D721Med (cell line): ENCODE measurements at regions not wholly inside any gene's neighbourhood (a gene's known extent, or its start where the extent isn't known, plus 50 kb on each side); places are given as distances from the start of the nearest gene placed in this dataset.
"Not testable (repeated sequence)": the region's sequence is repeated elsewhere in the genome, so short reads cannot be mapped to it uniquely, and the experiment has no call there.

Experiments
- DNase-seq: peaks from one replicate; pipeline ENCODE4 v3.0.0; 2011; ENCODE audit warnings: low spot score; ENCODE audit not compliant: insufficient read length
- FAIRE-seq: peaks from 2 replicates; lab custom pipeline; 2011; peaks lifted over from hg19 to GRCh38; lab: Jason Lieb, UNC
- TF ChIP-seq, protein P1 (sequence below): IDR thresholded peaks from 2 replicates; pipeline ENCODE4 v1.5.1; 2012; ENCODE audit warnings: mild to moderate bottlenecking, control low read depth; ENCODE audit not compliant: insufficient read depth; ENCODE audit errors: missing control alignments

DNA sequence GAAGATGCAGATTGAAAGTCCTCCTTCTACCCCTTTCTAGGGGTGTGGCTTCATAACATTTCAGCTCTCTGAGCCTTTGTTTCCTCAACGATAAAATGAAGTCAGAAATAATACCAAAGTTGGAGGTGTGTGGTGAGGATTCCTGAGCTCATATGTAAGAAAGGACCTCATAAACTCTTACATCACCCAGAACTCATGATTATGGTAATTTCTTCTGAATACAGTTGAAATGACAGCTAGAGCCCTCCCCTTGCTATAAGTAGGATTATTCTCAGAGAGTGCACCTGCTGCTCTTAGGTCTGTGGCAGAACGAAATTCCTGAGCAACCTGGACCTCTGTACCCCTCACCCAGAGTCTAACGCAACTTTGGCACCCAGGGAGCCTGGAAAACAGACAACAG lies 291.4 kb upstream of the KLF4 start:
- TF ChIP-seq, protein P1, sequence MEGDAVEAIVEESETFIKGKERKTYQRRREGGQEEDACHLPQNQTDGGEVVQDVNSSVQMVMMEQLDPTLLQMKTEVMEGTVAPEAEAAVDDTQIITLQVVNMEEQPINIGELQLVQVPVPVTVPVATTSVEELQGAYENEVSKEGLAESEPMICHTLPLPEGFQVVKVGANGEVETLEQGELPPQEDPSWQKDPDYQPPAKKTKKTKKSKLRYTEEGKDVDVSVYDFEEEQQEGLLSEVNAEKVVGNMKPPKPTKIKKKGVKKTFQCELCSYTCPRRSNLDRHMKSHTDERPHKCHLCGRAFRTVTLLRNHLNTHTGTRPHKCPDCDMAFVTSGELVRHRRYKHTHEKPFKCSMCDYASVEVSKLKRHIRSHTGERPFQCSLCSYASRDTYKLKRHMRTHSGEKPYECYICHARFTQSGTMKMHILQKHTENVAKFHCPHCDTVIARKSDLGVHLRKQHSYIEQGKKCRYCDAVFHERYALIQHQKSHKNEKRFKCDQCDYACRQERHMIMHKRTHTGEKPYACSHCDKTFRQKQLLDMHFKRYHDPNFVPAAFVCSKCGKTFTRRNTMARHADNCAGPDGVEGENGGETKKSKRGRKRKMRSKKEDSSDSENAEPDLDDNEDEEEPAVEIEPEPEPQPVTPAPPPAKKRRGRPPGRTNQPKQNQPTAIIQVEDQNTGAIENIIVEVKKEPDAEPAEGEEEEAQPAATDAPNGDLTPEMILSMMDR: no peak
- DNase-seq (no peak), FAIRE-seq (no peak)

DNA sequence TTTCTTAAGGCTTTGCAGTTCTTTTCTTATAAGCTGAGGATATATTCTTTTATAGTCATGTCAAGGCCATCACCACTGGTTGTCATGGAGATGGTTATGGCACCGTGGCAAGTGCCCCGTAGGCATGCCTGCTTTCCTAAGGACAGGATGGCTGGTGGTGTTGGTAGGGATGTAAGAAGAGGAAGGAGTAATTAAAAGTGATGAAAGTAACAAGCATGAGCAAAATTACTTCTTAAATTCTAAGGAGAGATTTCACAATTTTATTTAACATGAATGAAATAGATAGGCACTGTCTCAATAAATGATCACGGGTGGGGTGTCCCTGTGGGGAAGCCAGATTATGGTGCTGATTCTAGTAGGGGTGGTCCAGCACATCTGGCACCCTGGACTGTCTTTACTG lies 290.2 kb upstream of the KLF4 start:
- DNase-seq: no peak
- TF ChIP-seq, protein P1: no peak
- no peak for FAIRE-seq

DNA sequence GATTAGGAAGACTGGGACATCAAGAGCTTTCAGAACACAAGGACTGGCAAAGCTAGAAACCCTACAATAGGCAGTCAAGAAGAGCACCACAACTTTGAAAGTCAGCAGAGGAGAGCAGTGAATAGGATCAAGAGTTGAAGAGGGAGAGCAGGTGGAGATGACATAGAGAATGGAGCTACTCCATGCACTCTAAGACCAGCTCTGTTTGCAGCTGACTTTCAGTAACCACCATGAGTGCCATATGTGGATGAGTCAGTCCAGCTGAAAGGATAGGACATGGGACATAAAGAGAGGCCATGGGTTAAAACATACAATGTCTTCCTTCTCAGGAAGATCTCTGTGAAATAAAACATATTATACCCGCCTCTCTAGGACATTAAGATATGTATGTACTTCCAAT lies 289.1 kb upstream of the KLF4 start:
- FAIRE-seq (no peak), DNase-seq (no peak)
- TF ChIP-seq, protein P1: no peak

DNA sequence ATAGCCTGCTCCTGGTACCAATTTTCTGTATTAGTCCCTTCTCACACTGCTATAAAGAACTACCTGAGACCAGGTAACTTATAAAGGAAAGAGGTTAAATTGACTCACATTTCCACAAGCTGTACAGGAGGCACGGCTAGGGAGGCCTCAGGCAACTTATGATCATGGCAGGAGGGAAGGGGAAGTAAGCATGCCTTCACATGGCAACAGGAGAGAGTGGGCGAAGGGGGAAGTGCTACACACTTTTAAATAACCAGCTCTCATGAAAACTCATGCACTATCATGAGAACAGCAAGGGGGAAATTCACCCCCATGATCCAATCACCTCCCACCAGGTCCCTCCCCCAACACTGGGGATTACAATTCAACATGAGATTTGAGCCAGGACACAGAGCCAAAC lies 284.5 kb upstream of the KLF4 start:
- not testable (repeated sequence) for DNase-seq, FAIRE-seq

DNA sequence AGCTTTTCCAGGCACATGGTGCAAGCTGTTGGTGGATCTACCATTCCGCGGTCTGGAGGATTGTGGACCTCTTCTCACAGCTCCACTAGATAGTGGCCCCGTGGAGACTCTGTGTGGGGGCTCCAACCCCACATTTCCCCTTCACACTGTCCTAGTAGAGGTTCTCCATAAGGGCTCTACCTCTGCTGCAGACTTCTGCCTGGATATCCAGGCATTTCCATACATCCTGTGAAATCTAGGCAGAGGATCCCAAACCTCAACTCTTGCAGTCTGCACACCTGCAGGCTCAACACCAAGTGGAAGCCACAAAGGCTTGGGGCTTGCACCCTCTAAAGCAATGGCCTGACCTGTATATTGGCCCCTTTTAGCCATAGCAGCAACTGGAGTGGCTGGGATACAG lies 283.4 kb upstream of the KLF4 start:
- no peak for FAIRE-seq
- TF ChIP-seq, protein P1: no peak
- DNase-seq: no peak

DNA sequence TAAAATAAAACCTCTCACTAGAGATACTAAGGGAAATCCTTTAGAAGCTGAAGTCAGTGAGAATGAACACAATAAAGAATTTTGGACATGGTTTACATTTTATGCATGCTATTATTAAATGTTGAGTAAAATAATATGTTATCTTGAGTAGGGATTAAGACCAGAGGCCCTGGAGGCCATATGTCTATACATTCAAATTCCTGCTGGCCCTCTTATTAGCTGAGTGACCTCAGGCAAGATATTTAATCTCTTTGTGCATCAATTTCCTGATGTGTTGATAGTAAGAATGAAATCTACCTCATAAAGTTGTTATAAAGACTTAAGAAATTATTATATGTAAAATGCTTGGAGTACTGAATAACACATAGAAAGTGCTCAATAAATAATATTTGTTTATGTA lies 281.1 kb upstream of the KLF4 start:
- no peak for DNase-seq
- no peak for FAIRE-seq
- TF ChIP-seq, protein P1: no peak

DNA sequence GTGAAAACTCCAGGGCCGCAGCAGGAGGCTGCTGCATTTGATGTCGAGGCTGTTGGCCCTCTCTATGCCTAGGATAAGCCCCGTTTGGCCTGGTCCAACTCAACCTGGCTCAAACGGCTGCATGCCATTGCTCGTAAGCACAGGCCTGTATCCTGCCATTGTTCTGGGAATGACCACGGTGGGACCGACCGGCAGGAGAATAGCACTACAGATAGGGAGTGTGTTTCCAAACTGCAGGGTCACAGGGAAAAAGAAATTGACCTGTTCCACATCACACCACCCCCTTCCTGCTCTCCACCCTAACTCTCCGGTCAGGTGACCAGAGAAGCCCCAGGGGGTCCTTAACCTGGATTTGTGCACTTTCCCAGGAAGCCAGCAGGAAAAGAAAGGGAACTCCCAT lies 278.7 kb upstream of the KLF4 start:
- TF ChIP-seq, protein P1: no peak
- DNase-seq (no peak), FAIRE-seq (no peak)

DNA sequence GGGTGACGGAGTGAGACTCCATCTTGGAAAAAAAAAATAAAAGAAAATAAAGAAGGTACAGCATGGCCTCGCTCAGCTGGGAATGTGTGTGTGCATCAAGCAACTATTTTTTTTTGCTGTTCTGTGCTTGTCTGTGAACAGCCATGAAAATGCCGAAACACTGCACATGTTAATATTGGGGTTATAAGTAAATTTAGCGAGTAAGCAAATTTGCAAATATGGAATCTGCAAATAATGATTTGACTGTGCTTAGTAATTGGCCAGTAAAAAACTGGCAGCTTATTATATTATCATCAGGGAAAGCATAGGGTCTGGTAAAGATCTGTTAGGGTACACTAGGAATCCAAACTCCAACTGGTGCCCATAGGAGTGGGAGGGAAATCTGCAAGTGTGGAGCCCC lies 278.1 kb upstream of the KLF4 start:
- DNase-seq (no peak), FAIRE-seq (no peak)
- TF ChIP-seq, protein P1: no peak

DNA sequence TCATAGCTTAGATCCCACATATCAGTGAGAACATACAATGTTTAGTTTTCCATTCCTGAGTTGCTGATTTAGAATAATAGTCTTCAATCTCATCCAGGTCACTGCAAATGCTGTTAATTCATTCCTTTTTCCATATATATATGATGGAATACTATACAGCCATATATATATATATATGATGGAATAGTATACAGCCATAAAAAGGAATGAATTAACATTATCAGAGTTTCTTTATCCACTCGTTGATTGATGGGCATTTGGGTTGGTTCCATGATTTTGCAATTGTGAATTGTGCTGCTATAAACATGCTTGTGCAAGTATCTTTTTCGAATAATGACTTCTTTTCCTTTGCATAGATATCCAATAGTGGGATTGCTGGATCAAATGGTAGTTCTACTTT lies 273.9 kb upstream of the KLF4 start:
- not testable (repeated sequence) for DNase-seq, FAIRE-seq
